ENCODE measurements at regions not wholly inside any gene's neighbourhood (a gene's known extent, or its start where the extent isn't known, plus 50 kb on each side); places are given as distances from the start of the nearest gene placed in this dataset.
"Not testable (repeated sequence)": the region's sequence is repeated elsewhere in the genome, so short reads cannot be mapped to it uniquely, and the experiment has no call there.

- ATAC-seq; DNase-seq (ENCODE audit: missing footprints); intact Hi-C loops (cut with DNase I): not testable (repeated sequence)
Observed at GRCh38 chr4:138779761-138780160, 235.8 kb upstream of the NOCT start.

GRCh38 chr4:138775890-138776289 lies 239.7 kb upstream of the NOCT start:
- ATAC-seq (no peak), DNase-seq (ENCODE audit: missing footprints) (no peak)
- intact Hi-C loops (cut with DNase I): no loop called here

- ATAC-seq (no peak), DNase-seq (ENCODE audit: missing footprints) (no peak)
- intact Hi-C loops (cut with DNase I): no loop called here
Observed at GRCh38 chr4:138775489-138775888, 240.1 kb upstream of the NOCT start.

DNA sequence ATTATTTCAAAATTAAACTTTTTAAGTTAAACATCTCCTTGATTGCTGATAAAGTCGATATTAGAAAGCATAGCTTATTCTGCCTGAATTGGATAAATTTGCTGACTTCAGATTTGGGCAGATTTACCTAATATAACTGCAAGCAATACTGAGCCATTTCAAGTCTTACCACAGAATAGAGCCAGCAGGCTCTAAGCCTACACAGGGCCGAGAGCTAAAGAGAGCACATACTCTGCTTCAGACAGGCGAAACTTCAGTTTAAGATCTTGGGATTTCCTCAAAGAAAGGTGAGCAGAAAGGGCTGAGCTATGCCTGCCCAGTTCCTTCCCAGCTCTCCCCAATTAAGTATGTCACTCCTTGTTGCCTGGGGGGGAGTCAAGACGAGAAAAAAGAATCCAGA lies 240.6 kb upstream of the NOCT start:
- intact Hi-C loops (cut with DNase I): no loop called here
- DNase-seq (ENCODE audit: missing footprints) (no peak), ATAC-seq (no peak)

DNA sequence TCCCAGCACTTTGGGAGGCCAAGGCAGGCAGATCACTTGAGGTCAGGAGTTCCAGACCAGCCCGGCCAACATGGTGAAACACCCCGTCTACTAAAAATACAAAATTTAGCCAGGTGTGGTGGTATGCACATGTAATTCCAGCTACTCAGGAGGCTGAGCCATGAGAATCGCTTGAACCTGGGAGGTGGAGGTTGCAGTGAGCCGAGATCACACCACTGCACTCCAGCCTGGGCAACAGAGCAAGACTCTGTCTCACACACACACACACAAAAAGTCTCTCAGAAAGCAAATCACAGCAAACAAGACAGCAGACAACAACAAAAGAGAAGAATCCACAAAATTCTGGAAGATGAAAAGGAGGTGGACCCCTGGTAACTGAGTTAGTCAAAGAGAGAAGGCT lies 241.5 kb upstream of the NOCT start:
- ATAC-seq; intact Hi-C loops (cut with DNase I): not testable (repeated sequence)

DNA sequence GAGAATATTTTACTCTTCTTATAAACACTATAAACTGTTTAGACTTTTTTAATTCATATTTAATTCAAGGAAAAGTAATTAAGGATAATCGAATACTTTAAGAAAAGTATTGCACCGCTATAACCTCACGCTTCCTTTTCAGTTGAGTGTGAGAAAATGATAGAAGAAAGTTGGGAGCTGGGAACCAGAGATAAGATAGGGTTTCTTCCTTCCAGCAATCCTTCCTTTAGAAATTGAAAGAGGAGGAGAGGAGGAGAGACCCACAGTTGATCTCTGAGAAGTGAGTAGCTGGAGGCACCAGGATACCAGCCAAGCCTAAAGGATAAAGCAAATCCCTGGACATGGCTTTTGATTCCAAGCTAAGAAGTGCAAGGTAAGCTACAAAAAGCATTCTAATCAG lies 242.3 kb upstream of the NOCT start:
- intact Hi-C loops (cut with DNase I): no loop called here
- ATAC-seq (no peak), DNase-seq (ENCODE audit: missing footprints) (no peak)

More for the DNA sequence above, 241.5 kb upstream of the NOCT start:
- not testable (repeated sequence) for DNase-seq (ENCODE audit: missing footprints)

GRCh38 chr4:138772366-138772765 lies 243.2 kb upstream of the NOCT start:
- ATAC-seq (no peak), DNase-seq (ENCODE audit: missing footprints) (no peak)
- intact Hi-C loops (cut with DNase I): no loop called here

GRCh38 chr4:138770818-138771217 lies 244.8 kb upstream of the NOCT start:
- ATAC-seq (no peak), DNase-seq (ENCODE audit: missing footprints) (no peak)
- intact Hi-C loops (cut with DNase I): no loop called here

GRCh38 chr4:138766332-138766731 lies 249.2 kb upstream of the NOCT start:
- DNase-seq (ENCODE audit: missing footprints) (no peak), ATAC-seq (no peak)
- intact Hi-C loops (cut with DNase I): no loop called here

DNA sequence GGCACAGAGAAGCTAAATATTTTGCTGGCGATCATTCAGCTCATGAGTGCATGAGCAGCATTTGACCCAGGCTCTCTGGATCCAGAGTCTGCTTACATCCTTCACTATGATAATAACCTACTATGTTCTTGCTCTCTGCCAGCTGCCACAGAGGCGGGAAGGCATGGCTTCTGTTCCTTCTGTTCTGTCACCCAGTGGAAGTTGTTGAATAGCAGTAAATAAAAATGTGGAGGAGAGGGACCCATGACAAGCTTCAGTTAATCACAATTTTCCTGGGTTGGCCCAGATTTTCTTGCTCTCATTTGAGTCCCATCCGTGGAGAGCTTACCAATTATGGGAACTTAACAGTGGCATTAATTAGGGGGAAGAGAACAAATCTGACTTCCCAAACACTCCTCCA lies 250.1 kb upstream of the NOCT start:
- intact Hi-C loops (cut with DNase I): no loop called here
- DNase-seq (ENCODE audit: missing footprints) (no peak), ATAC-seq (no peak)

DNA sequence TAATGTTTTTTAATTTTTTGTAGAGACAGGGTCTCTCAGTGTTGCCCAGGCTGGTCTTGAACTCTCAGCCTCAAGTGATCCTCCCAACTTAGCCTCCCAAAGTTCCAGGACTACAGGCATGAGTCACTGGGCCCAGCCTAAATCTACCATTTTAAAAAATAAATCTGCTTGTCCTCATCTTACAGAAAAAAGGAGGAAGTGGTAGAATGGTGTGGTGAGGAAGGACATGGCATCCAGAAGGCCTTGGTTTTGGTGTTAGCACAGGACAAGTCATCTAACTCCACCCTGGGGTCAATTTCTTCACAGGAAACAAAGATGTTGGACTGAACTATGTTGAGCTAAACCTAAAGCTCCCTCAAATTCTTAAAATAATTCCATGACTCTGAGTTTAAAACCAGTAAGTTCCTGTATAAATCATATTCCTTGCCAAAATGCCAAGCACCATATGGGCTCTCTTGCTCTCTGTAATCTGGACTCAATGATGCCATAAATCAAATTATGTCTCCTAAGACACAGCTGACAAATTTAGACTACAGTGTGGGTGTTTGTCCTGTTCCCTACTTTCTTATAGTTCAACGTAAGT lies 253.9 kb upstream of the NOCT start:
- intact Hi-C loops (cut with DNase I): no loop called here
- DNase-seq (ENCODE audit: missing footprints): no peak
- no peak for ATAC-seq

DNA sequence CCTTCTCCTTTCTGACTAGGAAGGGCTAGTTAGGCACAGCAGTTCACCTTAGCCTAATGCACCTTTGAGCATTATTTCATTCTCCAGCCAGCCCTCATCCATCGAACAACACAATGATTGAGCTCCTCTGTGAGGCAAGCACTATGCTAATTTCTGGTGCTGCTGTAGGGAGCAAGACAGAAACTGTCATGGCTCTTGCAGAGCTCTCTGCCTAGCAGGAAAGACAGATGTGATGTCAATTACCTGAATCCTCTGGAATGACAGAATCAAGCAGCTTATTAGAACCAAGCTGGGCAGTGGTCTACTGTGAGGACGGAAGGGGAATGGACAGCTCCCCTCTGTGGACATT lies 256.1 kb upstream of the NOCT start:
- no peak for ATAC-seq
- intact Hi-C loops (cut with DNase I): no loop called here
- DNase-seq (ENCODE audit: missing footprints): no peak

GRCh38 chr4:138758876-138759553 lies 256.6 kb upstream of the NOCT start:
- intact Hi-C loops (cut with DNase I): no loop called here
- DNase-seq (ENCODE audit: missing footprints) (no peak), ATAC-seq (no peak)

DNA sequence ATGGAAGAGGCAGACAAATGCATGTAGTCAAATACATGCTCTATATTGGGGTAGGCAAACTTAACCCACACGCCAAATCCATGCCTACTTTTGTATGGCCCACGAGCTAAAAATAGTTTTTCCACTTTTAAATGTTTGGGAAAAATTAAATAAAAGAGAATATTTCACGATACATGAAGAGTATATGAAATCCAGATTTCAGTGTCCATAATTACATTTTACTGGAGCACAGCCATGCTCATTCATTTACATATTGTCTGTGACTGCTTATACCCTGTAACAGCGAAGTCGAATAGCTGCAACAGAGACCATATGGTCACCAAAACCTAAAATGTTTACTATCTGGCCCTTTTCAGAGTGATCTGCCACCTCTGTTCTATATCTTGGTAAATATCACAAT lies 257.4 kb upstream of the NOCT start:
- intact Hi-C loops (cut with DNase I): no loop called here
- no peak for ATAC-seq
- no peak for DNase-seq (ENCODE audit: missing footprints)

- no peak for ATAC-seq
- intact Hi-C loops (cut with DNase I): no loop called here
- DNase-seq (ENCODE audit: missing footprints): no peak
Observed at GRCh38 chr4:138757432-138757831, 258.1 kb upstream of the NOCT start.

DNA sequence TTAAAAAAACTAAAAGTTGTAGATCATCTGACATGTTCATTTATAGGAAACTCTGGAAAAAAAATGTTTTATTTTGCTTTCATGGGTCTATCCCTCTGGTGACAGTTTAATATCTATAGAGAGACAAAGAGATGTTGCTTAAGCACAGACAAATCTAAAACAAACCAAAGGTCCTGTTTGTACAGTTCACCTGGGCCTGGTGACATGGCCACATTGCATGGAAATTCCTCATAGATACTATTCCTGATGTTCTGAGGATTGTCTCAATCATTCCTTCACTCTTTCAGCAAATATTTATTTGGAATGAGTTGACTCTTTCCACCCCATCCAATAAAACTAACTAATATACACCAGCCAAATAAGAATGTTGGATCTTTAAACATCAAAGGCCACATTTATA lies 259.1 kb upstream of the NOCT start:
- intact Hi-C loops (cut with DNase I): no loop called here
- ATAC-seq (no peak), DNase-seq (ENCODE audit: missing footprints) (no peak)

- intact Hi-C loops (cut with DNase I): no loop called here
- no peak for DNase-seq (ENCODE audit: missing footprints)
- no peak for ATAC-seq
Observed at GRCh38 chr4:138751309-138751708, 264.3 kb upstream of the NOCT start.

DNA sequence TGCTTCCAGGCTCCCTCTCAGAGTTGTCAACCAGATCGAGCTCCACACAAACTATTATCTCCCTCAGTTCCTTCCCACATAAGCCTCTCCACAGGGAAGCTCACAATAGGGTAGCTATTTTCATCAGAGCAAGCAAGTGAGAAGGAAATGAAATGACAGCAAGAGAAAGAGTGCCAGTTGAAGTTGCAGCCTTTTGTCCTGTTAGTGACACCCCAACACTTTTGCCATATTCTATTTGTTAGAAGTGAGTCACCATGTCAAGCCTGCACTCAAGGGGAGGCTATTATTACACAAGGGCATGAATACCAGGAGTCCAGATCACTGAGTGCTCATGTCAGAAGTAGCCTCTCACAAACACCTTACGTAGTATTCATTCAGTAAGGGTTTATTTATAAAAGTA lies 266.3 kb upstream of the NOCT start:
- DNase-seq (ENCODE audit: missing footprints): no peak
- intact Hi-C loops (cut with DNase I): no loop called here
- peak; percentile 92 for ATAC-seq

DNA sequence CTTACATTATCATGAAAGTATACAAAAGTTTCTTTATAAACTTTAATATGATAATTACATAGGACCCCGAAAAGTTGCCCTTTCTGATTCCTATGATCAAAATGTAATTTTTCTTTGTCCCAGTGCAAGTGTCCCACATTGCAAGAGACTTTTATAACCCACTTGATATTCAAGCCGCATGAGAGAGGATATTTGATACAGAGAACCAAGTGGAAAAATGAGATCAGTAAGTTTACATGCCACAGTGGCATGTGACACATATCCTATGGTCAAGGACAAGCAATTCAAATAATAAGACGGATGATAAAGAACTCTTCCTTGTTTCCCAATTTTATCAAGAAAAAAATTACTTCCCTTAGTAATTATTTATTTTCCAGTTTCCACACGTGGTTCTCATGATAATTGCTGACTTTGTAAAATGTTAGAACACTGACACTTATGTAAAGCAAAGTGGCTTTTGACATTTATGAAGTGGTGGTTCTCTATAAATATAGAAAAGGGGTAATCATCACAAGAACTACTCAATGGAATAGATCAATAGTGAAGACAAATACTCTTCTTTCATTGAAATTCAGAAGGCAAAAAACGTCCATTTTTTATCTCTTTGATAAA lies 273.7 kb upstream of the NOCT start:
- DNase-seq (ENCODE audit: missing footprints) (no peak), ATAC-seq (no peak)
- intact Hi-C loops (cut with DNase I): no loop called here

- DNase-seq (ENCODE audit: missing footprints) (no peak), ATAC-seq (no peak)
- intact Hi-C loops (cut with DNase I): no loop called here
Observed at GRCh38 chr4:138740816-138741745, 274.5 kb upstream of the NOCT start.
